Raji (cell line): ENCODE measurements at regions not wholly inside any gene's neighbourhood (a gene's known extent, or its start where the extent isn't known, plus 50 kb on each side); places are given as distances from the start of the nearest gene placed in this dataset.

Experiments
- POLR2A ChIP-seq: IDR thresholded peaks from 2 replicates; pipeline ENCODE4 v1.6.1; 2011; ENCODE audit warnings: low read depth, low read length, control low read depth; ENCODE audit not compliant: insufficient read depth

DNA sequence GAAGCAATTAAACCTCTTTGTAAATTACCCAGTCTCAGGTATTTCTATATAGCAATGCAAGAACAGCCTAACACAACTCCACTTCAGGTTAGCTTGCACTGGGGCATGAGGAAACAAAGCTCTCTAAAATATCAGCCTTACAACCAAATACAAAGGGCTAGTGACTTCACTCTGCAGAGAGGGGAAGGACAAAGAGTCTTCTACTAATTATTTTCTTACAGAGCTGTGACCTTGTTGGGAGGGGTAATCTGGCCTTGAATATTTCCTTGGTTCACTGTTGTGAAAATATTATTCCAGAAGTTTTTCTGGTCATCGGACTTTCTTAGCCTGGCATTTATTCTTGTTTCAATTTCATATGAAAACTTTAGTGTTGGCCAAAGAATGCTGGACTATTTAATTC is 334.4 kb upstream of the CTNNB1 start:
- no peak for TF ChIP-seq POLR2A

DNA sequence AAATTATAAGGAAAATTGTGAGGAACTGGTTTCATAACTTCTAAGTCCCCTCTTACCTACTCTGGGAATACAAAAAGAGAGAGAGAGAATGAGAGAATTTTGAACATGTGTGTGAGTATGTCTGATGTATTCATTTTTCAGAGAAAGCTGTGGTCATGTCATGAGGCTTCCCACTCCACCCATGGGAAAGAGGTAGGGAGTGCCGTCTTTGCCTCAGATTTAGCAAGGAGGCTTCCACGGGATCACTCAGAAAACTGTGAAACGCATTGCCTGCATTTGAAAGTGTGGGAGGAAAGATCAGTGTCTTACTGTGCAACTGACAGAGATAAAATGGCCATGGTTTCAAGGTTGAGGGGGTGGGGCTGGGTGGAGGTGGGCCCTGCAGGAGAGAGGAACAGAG is 331.5 kb upstream of the CTNNB1 start:
- TF ChIP-seq POLR2A = no peak

DNA sequence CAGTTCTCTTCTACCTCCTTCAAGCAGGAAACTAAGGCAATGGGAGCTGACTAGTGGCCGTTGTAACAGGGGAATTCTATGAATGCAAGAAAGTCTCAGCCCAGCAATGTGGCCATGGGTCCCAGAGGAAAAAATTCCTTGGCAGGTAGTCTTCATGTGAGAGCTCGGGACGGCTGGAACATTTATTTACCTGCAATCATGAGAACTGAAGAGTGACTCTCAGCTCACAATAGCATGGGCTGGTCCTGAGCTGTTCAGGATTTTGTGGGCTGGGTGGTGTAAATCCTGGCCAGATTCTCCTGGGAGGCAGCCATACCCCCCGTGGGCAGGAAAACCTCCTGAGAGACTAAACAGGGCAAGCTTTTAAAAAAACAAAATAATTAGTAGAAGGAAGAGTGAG is 330.3 kb upstream of the CTNNB1 start:
- TF ChIP-seq POLR2A = no peak

DNA sequence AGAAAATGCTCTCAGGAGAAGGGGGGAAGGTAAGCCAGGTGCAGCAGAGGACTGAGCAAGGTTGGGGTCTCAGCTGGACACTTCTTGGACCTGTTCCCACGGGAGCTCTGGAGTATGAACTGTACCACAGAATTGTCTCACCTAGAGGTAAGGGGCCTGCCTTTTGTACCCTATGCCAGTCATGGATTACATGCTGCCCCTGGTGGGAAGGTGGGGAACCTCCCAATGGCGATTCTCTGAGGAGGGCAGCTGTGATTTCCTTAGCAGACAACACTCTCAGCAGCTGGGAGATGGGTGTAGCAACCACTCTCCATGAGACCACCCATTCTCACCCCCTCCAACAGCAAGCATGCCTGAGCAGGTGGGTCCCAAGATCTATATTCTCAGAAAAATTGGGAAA is 329.4 kb upstream of the CTNNB1 start:
- no peak for TF ChIP-seq POLR2A

DNA sequence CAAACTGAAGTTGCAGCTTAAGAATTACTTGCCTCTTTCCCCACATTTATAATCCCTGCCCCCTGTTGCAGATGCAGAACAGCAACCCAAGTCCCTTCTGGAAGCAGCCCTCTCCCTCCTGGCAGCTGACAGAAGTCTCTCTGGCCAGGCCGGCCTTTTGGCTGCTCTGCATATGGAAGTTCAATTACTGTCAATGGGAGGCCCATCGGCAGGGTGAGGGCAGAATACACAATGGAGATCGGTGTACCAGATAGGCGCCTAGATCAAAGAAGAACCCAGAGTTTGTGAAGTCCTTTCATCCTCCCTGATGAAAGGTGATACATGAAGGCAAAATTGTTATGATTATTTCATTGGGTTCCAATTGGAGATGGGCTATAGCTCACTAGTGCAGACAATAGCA is 327.9 kb upstream of the CTNNB1 start:
- TF ChIP-seq POLR2A = no peak

DNA sequence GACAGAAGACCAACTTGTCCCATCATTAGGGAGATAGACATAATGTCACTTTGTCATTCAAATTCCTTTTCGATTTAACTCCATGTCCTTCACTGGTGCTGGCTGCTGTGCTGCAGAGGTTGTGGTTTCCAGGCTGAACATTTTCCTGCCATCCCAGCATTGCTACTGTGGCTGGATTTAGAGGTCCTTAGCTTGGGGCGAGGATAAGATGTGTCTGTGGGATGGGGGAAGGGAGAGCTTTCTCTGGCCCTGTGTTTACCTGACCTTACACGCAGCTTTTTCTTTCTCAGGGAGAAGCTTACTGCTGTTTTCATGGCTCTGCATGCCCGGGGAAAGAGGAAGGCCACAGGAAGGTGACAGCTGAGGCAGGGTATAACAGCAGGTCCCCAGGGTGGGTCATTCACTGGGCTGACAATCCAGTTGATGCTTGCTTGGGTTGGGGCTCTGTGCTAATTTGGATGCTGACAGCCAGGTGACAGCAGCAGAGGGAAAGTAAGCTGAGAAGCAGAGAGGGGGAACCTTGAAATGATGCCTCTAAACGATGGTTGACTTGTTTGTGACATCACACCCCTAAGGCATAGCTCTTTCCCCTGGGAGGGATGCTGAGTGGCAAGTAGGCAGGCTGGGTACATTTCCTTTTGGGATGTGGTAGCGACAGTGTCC is 326.9 kb upstream of the CTNNB1 start:
- no peak for TF ChIP-seq POLR2A

DNA sequence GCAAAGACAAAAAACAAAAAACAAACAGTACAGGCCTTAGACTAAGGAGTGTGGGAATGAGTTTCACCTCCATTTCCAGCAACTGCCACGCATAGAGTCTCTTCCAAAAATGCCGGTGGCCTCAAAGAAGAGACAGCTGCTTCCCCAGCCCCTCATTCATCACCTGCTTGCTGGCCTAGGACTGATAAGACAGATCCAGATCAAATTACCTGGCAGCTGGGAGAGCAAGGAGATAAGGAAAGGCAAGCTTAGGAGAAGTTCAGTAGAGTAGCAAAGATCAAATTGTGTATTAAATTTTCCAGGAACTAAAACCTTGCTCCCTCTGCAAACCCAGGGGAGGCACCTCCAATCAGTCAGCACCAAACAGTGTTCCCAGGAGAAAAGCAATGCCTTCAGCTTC is 325.8 kb upstream of the CTNNB1 start:
- TF ChIP-seq POLR2A = no peak

DNA sequence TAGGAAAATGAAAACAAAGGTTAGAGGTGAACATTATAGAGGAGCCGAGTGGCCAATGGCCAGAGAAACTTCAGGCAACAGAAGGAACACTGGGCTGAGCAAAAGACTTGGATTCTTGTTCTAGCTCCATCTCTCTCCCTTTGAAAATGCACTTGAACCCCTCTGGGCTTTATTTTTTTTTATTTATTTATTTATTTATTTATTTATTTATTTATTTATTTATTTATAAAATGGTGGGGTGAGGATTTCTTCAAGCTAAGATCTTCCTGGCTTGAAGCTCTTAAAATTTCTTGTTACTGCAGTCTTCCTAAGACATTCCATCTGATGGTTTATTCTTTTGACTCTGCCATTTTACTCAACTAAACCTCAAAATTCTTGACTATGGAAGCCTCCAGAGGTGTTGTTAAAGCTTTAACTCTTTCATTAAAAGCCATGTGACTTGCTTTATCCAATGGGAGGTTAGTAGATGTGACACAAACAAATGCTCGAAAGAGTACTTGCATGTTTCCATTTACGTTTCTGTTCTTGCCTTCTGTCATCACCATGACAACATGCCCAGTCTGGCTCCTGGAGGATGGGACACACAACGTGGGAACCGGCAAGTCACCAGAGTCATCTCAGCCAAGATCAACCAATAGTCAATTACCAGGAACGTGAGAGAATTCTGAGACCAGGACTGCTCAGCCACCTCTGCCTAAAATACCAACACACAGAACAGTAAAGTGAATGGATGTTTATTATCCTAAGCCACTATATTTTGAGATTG is 325.2 kb upstream of the CTNNB1 start:
- no peak for TF ChIP-seq POLR2A

DNA sequence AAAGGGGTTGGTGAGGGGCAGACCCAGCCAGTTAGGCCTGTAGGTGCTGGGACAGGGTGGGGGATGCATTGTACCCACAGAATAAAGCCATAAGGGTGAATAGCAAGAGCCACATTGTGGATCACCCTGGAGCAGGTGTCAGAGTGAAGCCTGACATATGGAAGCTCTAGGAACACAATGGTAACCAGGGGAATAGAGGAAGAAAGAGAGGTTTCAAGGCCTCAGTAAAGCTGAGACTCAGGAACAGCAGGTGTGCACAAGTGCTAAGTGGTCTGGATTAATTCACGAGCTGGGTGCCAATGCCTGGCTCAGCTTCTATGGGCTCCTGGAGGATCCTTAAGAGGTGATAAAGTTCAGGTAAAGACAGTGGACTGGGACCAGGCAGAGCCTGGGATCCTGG is 323.7 kb upstream of the CTNNB1 start:
- TF ChIP-seq POLR2A = no peak

DNA sequence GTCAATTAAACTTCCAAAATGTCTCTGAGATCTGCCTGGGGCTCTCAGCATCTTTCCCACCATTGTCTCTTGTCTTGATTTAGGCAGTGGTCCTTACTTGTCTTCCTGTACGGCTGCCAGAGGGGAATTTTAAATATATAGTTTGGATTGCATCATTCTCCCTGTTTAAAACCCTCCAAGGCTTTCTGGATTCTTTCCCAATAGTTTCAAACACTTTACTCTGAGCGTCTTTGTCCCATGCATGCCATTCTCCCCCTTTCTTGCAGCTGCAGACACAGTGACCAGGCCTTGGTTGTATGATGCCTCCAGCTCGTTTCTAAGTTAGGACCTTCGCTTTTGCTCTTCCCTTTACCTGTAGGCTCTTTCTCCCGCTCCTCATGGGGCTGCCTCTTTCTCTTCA is 323.3 kb upstream of the CTNNB1 start:
- TF ChIP-seq POLR2A = no peak

DNA sequence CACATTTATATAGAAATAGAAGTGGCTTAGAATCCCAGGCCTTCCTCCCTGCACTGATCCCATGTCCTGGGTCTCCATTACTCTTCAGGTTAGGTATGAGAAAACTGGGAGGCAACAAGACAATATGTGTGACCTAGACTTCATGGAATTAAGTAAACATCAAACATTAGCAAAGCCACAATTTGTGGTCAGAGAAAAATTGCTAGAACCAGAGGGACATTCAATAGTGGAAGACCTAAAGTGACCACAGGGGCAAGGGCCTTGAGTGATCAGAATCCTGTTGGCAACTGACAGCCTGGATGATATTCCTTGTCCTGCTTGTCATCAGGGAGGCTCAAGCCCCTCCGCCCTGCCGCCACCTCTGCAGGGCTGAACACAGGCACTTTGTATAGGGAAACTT is 322.8 kb upstream of the CTNNB1 start:
- no peak for TF ChIP-seq POLR2A

DNA sequence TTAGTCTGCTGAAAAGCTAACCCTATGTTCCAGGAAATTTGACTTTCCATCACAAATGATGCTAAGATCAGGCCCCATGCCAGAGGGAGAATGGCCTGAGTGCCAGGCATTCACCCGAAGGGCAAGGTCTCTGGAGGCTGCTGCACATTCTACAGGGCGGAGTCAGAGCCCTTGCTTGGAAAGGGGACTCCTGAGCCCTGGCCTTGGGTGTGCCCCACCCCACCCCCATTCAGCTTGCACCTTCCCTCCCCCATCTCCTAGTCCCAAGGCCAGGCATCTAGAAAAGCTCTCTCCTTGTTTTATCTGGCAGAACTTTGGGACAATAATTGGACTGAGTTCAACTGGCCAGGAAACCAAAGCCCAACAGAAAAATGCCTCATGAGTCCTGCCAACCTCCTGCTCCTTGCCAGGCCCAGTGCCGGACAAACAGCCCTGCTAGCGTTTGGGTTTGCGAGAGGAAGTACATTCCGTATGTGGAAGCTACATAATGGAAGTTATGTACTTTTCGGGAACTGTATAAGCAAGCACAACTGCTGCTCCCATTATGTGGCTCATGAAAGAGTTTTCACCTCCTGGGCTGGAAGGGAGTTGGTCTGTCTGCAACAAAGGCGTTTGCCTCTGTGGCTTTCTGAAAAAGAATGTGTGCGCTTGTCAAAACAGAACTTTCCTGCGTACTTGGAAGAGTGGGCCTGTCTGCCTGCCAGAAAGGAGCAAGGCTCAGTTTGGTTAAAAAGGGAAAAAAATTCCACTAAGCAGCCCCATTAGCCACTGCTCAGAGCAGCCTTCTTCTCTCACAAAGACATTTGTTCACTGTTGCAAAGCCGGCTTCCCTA is 321.5 kb upstream of the CTNNB1 start:
- TF ChIP-seq POLR2A = no peak

DNA sequence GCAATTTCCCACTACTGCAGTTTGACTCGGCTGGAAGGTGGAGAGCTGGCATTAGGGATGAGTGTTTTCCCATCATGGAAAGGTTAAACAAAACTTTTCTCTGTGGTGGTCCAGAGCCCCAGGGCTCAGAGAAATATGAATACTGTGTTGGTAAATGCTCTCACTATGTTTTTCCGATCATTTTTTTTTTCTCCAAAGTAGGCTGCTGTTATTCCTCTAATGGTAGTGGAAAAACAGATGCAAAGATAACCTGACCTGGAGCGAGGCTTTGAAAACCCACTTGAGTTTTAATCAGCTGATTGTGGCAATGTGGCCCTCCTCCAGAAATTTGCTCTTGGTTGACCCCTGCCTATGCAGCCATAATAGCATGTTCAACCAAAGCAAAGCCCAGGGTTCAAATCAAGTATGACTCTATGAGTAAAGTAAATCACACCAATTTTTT is 320.8 kb upstream of the CTNNB1 start:
- TF ChIP-seq POLR2A = no peak

DNA sequence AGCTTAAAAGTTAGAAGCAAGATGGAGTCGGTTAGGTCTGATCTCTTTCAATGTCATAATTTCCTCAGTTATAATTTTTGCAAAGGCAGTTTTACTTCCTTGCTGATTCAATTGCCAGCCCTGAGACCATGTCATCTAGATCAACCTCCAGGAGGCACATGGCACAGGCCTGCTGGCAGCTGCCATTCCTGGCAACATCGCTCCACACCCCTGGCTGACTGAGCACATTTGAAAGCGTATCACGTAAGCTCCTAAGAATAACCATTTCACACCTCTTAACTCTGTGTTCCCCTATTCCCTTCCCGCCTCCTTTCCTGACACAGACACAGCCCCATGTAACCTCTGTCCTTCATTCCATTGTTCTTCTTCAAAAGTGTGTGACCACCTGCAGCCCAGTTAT is 313.9 kb upstream of the CTNNB1 start:
- no peak for TF ChIP-seq POLR2A

DNA sequence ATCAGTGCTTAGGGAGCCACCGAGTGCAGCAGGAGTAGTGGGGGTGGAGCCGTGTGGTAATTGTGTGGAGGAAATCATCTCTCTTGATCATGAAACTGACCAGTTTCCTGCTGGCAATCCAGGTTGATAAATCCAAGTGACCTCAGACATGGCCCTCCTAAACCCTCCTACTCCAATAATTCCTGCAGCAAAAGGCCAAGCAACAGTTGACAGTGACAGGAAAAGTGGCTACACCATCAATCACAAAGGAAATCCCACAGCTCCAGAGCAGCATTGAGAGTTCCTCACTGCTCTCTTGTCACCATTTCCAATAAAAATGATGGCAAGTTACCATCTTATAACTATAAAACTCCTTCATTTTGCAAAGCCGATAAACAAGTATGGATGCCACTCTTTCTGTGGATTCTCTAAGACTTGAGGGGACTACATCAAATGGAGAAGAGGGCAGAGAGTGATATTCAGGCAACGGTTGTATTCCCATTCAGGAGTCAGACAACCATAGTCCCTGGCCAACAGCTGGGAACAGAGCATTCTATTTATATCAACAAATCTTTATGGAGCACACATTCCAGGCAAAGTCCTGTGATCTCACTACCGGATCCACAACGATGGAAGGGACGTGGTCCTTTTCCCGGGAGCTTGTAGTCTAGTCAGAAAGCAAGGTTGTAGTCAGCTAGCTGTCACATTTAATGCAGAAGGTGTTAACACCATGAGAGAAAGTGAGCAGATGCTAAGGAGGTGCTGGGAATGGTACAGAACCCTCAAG is 312.5 kb upstream of the CTNNB1 start:
- no peak for TF ChIP-seq POLR2A
